ENCODE measurements at regions not wholly inside any gene's neighbourhood (a gene's known extent, or its start where the extent isn't known, plus 50 kb on each side); places are given as distances from the start of the nearest gene placed in this dataset.
A peak's percentile ranks its signal among the peaks of the same experiment; 100 is the strongest.
"Not testable (repeated sequence)": the region's sequence is repeated elsewhere in the genome, so short reads cannot be mapped to it uniquely, and the experiment has no call there.

- DNase-seq: not testable (repeated sequence)
These were observed 132.7 kb downstream of the UNC93B1 start for GRCh38 chr11:67871168-67871567.

- DNase-seq: not testable (repeated sequence)
These were observed 141.0 kb downstream of the UNC93B1 start for GRCh38 chr11:67862896-67863295.

- not testable (repeated sequence) for DNase-seq
These were observed 144.3 kb downstream of the UNC93B1 start for GRCh38 chr11:67859513-67860161.

- DNase-seq: not testable (repeated sequence)
These were observed 153.2 kb downstream of the UNC93B1 start for GRCh38 chr11:67850747-67851146.

- DNase-seq: not testable (repeated sequence)
These were observed 154.1 kb downstream of the UNC93B1 start for GRCh38 chr11:67849766-67850165.

GRCh38 chr11:67847896-67848875 is 155.7 kb downstream of the UNC93B1 start:
- DNase-seq: not testable (repeated sequence)

GRCh38 chr11:67846303-67846702 is 157.6 kb downstream of the UNC93B1 start:
- not testable (repeated sequence) for DNase-seq

- DNase-seq: not testable (repeated sequence)
These were observed 158.6 kb downstream of the UNC93B1 start for GRCh38 chr11:67845296-67845695.

- DNase-seq: not testable (repeated sequence)
These were observed 163.3 kb downstream of the UNC93B1 start for GRCh38 chr11:67840599-67840998.

- not testable (repeated sequence) for DNase-seq
These were observed 155.7 kb upstream of the ALDH3B2 start for GRCh38 chr11:67830152-67830551.

- DNase-seq: not testable (repeated sequence)
These were observed 152.5 kb upstream of the ALDH3B2 start for GRCh38 chr11:67826951-67827296.

GRCh38 chr11:67826028-67826950 is 151.9 kb upstream of the ALDH3B2 start:
- DNase-seq: not testable (repeated sequence)

GRCh38 chr11:67824861-67825260 is 150.4 kb upstream of the ALDH3B2 start:
- DNase-seq: not testable (repeated sequence)

GRCh38 chr11:67820081-67820480 is 145.7 kb upstream of the ALDH3B2 start:
- no peak for DNase-seq

- DNase-seq: not testable (repeated sequence)
These were observed 143.1 kb upstream of the ALDH3B2 start for GRCh38 chr11:67817558-67817957.

- not testable (repeated sequence) for DNase-seq
These were observed 134.9 kb upstream of the ALDH3B2 start for GRCh38 chr11:67809301-67809700.

- not testable (repeated sequence) for DNase-seq
These were observed 133.5 kb upstream of the ALDH3B2 start for GRCh38 chr11:67807896-67808295.

GRCh38 chr11:67806728-67807235 is 132.4 kb upstream of the ALDH3B2 start:
- DNase-seq: not testable (repeated sequence)

- DNase-seq: not testable (repeated sequence)
These were observed 131.8 kb upstream of the ALDH3B2 start for GRCh38 chr11:67806183-67806582.

GRCh38 chr11:67805253-67806126 is 131.1 kb upstream of the ALDH3B2 start:
- DNase-seq: peak; percentile 92
